Uterus (tissue), 3 donors: ENCODE measurements at regions not wholly inside any gene's neighbourhood (a gene's known extent, or its start where the extent isn't known, plus 50 kb on each side); places are given as distances from the start of the nearest gene placed in this dataset.

ENCODE experiments used
- DNase-seq, 2 donors: peaks; one replicate each; pipeline ENCODE4 v3.0.0-alpha.2; 2019 to 2020
- H3K27ac ChIP-seq, 2 donors: fragments of 200-600 bp; sonication (generic); 1 replicate in 1 of 2; 2 replicates in 1 of 2; pipeline ENCODE4 v1.5.1; 2016 to 2018
- H3K27me3 ChIP-seq, 2 donors: fragments of 200-600 bp; sonication (generic); one replicate each; pipeline ENCODE4 v1.5.1; 2018 to 2019; ENCODE audit warnings: control low read depth in 1 of 2
- H3K36me3 ChIP-seq, 2 donors: fragments of 200-600 bp; sonication (generic); one replicate each; pipeline ENCODE4 v1.5.1; 2019; ENCODE audit warnings: control low read depth in 1 of 2
- H3K4me1 ChIP-seq, 2 donors: fragments of 200-600 bp; sonication (generic); one replicate each; pipeline ENCODE4 v1.5.1; 2018 to 2019; ENCODE audit warnings: control low read depth in 1 of 2
- H3K4me3 ChIP-seq, 2 donors: fragments of 200-600 bp; sonication (generic); 1 replicate in 1 of 2; 2 replicates in 1 of 2; pipeline ENCODE4 v1.5.1; 2018 to 2019; ENCODE audit warnings: mild to moderate bottlenecking in 1 of 2
- H3K9me3 ChIP-seq, 2 donors: fragments of 200-600 bp; sonication (generic); one replicate each; pipeline ENCODE4 v1.5.1; 2019; ENCODE audit warnings: control low read depth in 1 of 2
- POLR2A ChIP-seq, 2 donors: fragments of 450-650 bp; IDR thresholded peaks; one replicate each; pipeline ENCODE4 v1.6.1; 2016; ENCODE audit warnings: antibody characterized with exemption in 2 of 2, mild to moderate bottlenecking in 1 of 2, moderate library complexity in 1 of 2
- intact Hi-C: fragments of 100-400 bp; cut with DNase I; formaldehyde crosslinking; loops from one replicate; pipeline ENCODE4 v1.15.1; 2023; ENCODE audit warnings: low total_unique reads
- TF ChIP-seq, protein P1 (sequence below), 4 experiments: fragments of 200-600 bp in 2 of 4; fragments of 450-650 bp in 2 of 4; sonication (generic) in 2 of 4; IDR thresholded peaks; one replicate each; pipeline ENCODE4 v1.5.1; 2016 to 2019; ENCODE audit warnings: antibody characterized with exemption in 4 of 4, mild to moderate bottlenecking in 2 of 4, moderate library complexity in 1 of 4
- donor health status: DM: yes; HTN: yes; CAD: no.

DNA sequence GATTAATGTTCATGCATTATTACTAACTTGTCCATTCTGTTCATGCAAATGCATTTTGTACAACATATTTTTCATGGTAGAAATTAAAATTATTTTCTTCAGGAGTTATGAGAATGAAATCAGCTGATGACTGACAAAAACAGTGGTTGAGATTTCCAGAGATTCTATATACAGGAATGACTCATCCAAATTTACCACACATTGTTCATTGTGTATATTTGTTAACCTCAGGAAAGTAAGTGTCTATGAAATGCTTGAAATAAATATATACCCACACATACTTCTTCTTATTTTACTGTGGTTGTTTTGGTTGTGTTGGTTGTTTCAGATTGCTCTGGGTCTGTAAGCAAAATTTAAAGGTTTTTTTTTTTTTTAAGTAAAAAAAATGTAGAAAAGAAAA is 108.1 kb upstream of the SP8 start:
- Histone ChIP-seq H3K27me3 (peaks cover 0 to 4% of the 10 kb centered on the region in 2 donors), H3K4me3 (no peak overlapping the region), H3K4me1 (no peaks in the 10 kb centered on the region), H3K27ac (no peak overlapping the region), H3K36me3 (no peaks in the 10 kb centered on the region), H3K9me3 (no peaks in the 10 kb centered on the region)
- DNase-seq: no peak
- TF ChIP-seq POLR2A (IDR thresholded peaks at IDR 0.05): no peak
- TF ChIP-seq, protein P1, sequence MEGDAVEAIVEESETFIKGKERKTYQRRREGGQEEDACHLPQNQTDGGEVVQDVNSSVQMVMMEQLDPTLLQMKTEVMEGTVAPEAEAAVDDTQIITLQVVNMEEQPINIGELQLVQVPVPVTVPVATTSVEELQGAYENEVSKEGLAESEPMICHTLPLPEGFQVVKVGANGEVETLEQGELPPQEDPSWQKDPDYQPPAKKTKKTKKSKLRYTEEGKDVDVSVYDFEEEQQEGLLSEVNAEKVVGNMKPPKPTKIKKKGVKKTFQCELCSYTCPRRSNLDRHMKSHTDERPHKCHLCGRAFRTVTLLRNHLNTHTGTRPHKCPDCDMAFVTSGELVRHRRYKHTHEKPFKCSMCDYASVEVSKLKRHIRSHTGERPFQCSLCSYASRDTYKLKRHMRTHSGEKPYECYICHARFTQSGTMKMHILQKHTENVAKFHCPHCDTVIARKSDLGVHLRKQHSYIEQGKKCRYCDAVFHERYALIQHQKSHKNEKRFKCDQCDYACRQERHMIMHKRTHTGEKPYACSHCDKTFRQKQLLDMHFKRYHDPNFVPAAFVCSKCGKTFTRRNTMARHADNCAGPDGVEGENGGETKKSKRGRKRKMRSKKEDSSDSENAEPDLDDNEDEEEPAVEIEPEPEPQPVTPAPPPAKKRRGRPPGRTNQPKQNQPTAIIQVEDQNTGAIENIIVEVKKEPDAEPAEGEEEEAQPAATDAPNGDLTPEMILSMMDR (IDR thresholded peaks at IDR 0.05): no peak
- intact Hi-C loops: no loop called here

DNA sequence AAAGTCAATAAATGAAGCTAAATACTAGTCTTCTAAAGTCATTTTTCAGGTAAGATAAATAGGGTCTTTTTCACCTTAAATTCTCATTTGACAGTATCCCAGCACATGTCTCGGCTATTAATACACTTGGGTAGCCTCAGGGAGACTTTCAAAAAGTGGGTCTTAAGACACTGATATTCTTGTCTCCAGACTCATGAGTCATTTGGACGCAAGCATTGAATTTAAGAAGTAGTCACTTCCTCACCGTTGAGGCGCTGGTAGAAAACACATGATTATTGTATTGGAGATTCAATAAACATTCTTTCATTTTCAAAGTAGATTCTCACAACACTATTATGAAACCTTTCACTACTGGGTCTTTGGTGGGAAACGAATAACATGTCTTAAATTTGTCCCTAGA is 108.9 kb upstream of the SP8 start:
- no peak overlapping the region for H3K4me3 ChIP-seq
- no peaks in the 10 kb centered on the region for H3K9me3 ChIP-seq
- peaks cover 0 to 4% of the 10 kb centered on the region in 2 donors for H3K27me3 ChIP-seq
- TF ChIP-seq, protein P1 (IDR thresholded peaks at IDR 0.05): no peak
- TF ChIP-seq POLR2A (IDR thresholded peaks at IDR 0.05): no peak
- intact Hi-C loops: no loop called here
- DNase-seq: no peak
- H3K4me1 ChIP-seq: no peaks in the 10 kb centered on the region
- no peaks in the 10 kb centered on the region for H3K36me3 ChIP-seq
- no peak overlapping the region for H3K27ac ChIP-seq

DNA sequence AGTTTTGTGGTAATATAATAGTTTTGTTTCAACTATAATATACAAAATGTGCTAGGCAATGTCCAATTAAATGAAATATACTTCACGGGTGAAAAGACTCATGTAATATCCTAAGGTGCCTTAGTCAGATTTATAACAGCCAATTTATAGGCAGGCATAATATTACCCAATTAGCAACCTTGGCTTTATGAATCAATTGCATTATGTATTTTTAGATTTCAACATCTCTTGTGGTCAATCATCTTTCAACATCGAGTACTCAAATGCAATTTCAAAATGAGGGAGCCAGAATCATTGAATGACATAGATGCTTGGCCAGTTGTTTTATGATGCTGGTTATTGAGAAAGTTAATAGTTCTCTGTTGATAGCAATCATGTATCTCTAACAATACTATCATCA is 110.3 kb upstream of the SP8 start:
- H3K4me3 ChIP-seq: no peak overlapping the region
- no peak overlapping the region for H3K27ac ChIP-seq
- no peaks in the 10 kb centered on the region for H3K9me3 ChIP-seq
- intact Hi-C loops: no loop called here
- no peaks in the 10 kb centered on the region for H3K4me1 ChIP-seq
- H3K27me3 ChIP-seq: peaks cover 0 to 4% of the 10 kb centered on the region in 2 donors
- H3K36me3 ChIP-seq: no peaks in the 10 kb centered on the region
- no peak for TF ChIP-seq POLR2A (IDR thresholded peaks at IDR 0.05)
- TF ChIP-seq, protein P1 (IDR thresholded peaks at IDR 0.05): no peak
- DNase-seq: no peak

DNA sequence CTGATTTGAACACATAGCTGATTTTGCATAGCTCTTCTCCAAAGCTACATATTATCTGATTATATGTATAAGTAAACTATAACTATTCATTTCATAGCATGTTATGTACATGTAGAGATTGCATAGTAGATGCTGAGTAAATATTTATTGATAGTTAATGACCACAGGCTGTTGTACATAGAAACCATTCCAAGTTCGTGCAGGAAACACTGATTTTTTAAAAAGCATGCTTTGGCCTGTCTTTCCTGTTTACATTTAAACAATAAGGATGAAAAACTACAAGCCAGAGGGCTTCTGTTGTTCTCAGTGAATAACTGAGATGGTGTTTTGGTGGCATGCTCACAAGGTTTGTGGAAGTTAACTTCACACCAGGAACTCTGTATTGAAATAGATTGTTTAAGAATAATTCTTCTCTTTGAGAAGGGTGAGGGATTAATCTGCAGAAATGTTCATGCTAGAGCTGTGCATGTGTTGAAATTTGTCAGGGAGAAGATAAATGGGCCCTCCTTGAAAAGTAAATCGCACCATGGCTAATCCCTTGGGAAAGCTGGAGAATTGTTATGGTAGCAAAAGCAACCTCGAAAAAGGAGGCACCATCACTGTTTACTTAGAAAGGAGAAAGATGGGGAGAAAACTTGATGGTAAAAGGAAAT is 120.2 kb upstream of the SP8 start:
- Histone ChIP-seq H3K9me3 (no peaks in the 10 kb centered on the region), H3K27ac (no peak overlapping the region), H3K27me3 (no peaks in the 10 kb centered on the region), H3K4me3 (no peak overlapping the region), H3K36me3 (no peaks in the 10 kb centered on the region), H3K4me1 (no peaks in the 10 kb centered on the region)
- DNase-seq: no peak
- intact Hi-C loops: no loop called here
- TF ChIP-seq, protein P1 (IDR thresholded peaks at IDR 0.05): no peak

DNA sequence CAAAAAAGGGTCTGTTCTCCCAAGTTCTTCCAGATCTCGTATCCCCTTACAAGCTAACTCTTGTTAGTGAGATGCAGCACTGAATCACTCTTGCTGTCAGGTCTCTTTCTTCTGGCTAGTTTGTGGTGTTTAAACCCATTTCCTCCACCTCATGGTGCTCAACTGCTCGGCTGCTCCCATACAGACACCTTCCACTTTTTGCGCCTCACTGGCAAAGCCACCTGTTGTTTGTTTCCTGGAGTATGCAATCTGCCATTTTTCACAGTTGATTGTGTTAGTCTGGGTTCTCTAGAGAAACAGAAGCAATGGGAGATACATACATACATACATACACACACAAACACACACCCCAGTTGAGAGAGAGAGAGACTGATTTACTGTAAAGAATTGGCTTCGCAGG is 124.4 kb upstream of the SP8 start:
- Histone ChIP-seq H3K27ac (no peak overlapping the region), H3K9me3 (no peaks in the 10 kb centered on the region), H3K27me3 (no peaks in the 10 kb centered on the region), H3K4me1 (no peaks in the 10 kb centered on the region), H3K4me3 (no peak overlapping the region), H3K36me3 (no peaks in the 10 kb centered on the region)
- no peak for DNase-seq
- intact Hi-C loops: no loop called here
- TF ChIP-seq, protein P1 (IDR thresholded peaks at IDR 0.05): no peak
- no peak for TF ChIP-seq POLR2A (IDR thresholded peaks at IDR 0.05)
